PC-9 (cell line): ENCODE measurements at regions not wholly inside any gene's neighbourhood (a gene's known extent, or its start where the extent isn't known, plus 50 kb on each side); places are given as distances from the start of the nearest gene placed in this dataset.

Experiments
- BruUV-seq: library from RNA; stranded (reverse); fragments of 400-500 nt; replicated peaks from 2 replicates; lab custom pipeline; 2021; lab: Mats Ljungman, UMichigan
- CTCF ChIA-PET: fragments of 300-600 bp; sonication (Branson Sonifier 250); formaldehyde crosslinking; loops from one replicate; lab custom pipeline; 2022; ENCODE audit warnings: antibody characterized with exemption; lab: Charles Lee
- POLR2A ChIA-PET: fragments of 300-600 bp; sonication (Branson Sonifier 250); formaldehyde crosslinking; loops from one replicate; lab custom pipeline; 2022; ENCODE audit warnings: antibody characterized with exemption; ENCODE audit not compliant: unreplicated experiment; lab: Charles Lee
- DNase-seq, 2 experiments: peaks; one replicate each; pipeline versions ENCODE4 v3.0.0 to v3.0.0-alpha.2; 2015 to 2022; ENCODE audit warnings: mixed read lengths in 1 of 2
- H2AFZ ChIP-seq: fragments of 200-600 bp; sonication (generic); 2 replicates; pipeline ENCODE4 v1.8.1; 2017; ENCODE audit warnings: antibody characterized with exemption
- H3F3A ChIP-seq: fragments of 200-600 bp; sonication (generic); 2 replicates; pipeline ENCODE4 v1.8.1; 2017; ENCODE audit warnings: antibody characterized with exemption, mild to moderate bottlenecking, low read depth; ENCODE audit not compliant: insufficient read depth
- H3K27ac ChIP-seq: fragments of 200-600 bp; sonication (generic); 2 replicates; pipeline ENCODE4 v1.6.1; 2016; ENCODE audit warnings: mixed run types
- H3K27me3 ChIP-seq: fragments of 200-600 bp; sonication (generic); 2 replicates; pipeline ENCODE4 v1.6.1; 2016; ENCODE audit warnings: low read depth, mixed run types; ENCODE audit not compliant: insufficient read depth
- H3K36me3 ChIP-seq: fragments of 200-600 bp; sonication (generic); 2 replicates; pipeline ENCODE4 v1.6.1; 2016; ENCODE audit warnings: low read depth, mixed run types
- H3K4me1 ChIP-seq: fragments of 200-600 bp; sonication (generic); replicated peaks from 2 replicates; pipeline ENCODE4 v1.6.1; 2016; ENCODE audit warnings: mixed run types; ENCODE audit not compliant: insufficient read depth
- H3K4me2 ChIP-seq: fragments of 200-600 bp; sonication (generic); 2 replicates; pipeline ENCODE4 v1.6.1; 2017; ENCODE audit warnings: mixed run types
- H3K4me3 ChIP-seq: fragments of 200-600 bp; sonication (generic); 2 replicates; pipeline ENCODE4 v1.6.1; 2016; ENCODE audit warnings: mixed run types
- H3K79me2 ChIP-seq: fragments of 200-600 bp; sonication (generic); 2 replicates; pipeline ENCODE4 v1.6.1; 2017; ENCODE audit warnings: low read depth, mixed run types
- H3K9me2 ChIP-seq: fragments of 200-600 bp; sonication (generic); 2 replicates; pipeline ENCODE4 v1.8.1; 2017; ENCODE audit warnings: mild to moderate bottlenecking; ENCODE audit not compliant: insufficient read depth
- H3K9me3 ChIP-seq: fragments of 200-600 bp; sonication (generic); 2 replicates; pipeline ENCODE4 v1.8.1; 2016; ENCODE audit warnings: low read depth; ENCODE audit not compliant: insufficient read depth
- H4K20me1 ChIP-seq: fragments of 200-600 bp; sonication (generic); 2 replicates; pipeline ENCODE4 v1.8.1; 2017; ENCODE audit not compliant: insufficient read depth
- CTCF ChIP-seq: fragments of 200-600 bp; sonication (generic); conservative IDR thresholded peaks from 2 replicates; pipeline ENCODE4 v1.6.1; 2017; ENCODE audit warnings: mixed run types, antibody characterized with exemption, mild to moderate bottlenecking, moderate library complexity
- EZH2 ChIP-seq: fragments of 200-600 bp; sonication (generic); IDR thresholded peaks from 2 replicates; pipeline ENCODE4 v1.8.0; 2017; ENCODE audit warnings: antibody characterized with exemption, low read depth
- intact Hi-C: fragments of 100-400 bp; cut with micrococcal nuclease; formaldehyde crosslinking; loops from one replicate; pipeline ENCODE4 v1.10.0; 2022; ENCODE audit not compliant: unreplicated experiment

GRCh38 chr1:83725735-83726360 is 273.1 kb downstream of the TTLL7 start:
- Histone ChIP-seq H4K20me1 (no peaks in the 10 kb centered on the region), H3K4me3 (no peak overlapping the region), H3K27ac (no peak overlapping the region), H3K79me2 (no peaks in the 10 kb centered on the region), H3K36me3 (no peaks in the 10 kb centered on the region), H3K4me2 (no peak overlapping the region), H3K9me3 (no peaks in the 10 kb centered on the region), H3K27me3 (no peaks in the 10 kb centered on the region), H3K4me1 (no peaks in the 10 kb centered on the region), H3K9me2 (peaks cover 4% of the 10 kb centered on the region; the same call in 1 of the 2 replicates), H2AFZ (peak overlapping the region; percentile 74), H3F3A (no peaks in the 10 kb centered on the region)
- TF ChIP-seq CTCF, result no peak
- TF ChIP-seq EZH2, result no peak
- intact Hi-C loops, result no loop called here
- ChIA-PET CTCF (no interaction called here), POLR2A (no interaction called here)
- no TSS peak for BruUV-seq
- no peak for DNase-seq

- Histone ChIP-seq H3K79me2 (no peaks in the 10 kb centered on the region), H3F3A (no peaks in the 10 kb centered on the region), H3K9me2 (no peaks in the 10 kb centered on the region), H3K9me3 (no peaks in the 10 kb centered on the region; the same call in 1 of the 2 replicates), H3K4me2 (no peak overlapping the region), H3K36me3 (no peaks in the 10 kb centered on the region), H4K20me1 (no peaks in the 10 kb centered on the region), H3K27ac (no peak overlapping the region), H3K4me1 (no peaks in the 10 kb centered on the region), H3K27me3 (no peaks in the 10 kb centered on the region), H3K4me3 (no peak overlapping the region), H2AFZ (no peak overlapping the region; the same call in 1 of the 2 replicates)
- ChIA-PET POLR2A (no interaction called here), CTCF (no interaction called here)
- intact Hi-C loops, result no loop called here
- BruUV-seq, result no TSS peak
- DNase-seq, result no peak
- TF ChIP-seq CTCF, result no peak
- no peak for TF ChIP-seq EZH2
These were observed 280.6 kb downstream of the TTLL7 start for GRCh38 chr1:83718338-83718737.

- no peaks in the 10 kb centered on the region; the same call in 1 of the 2 replicates for H3K9me3 ChIP-seq
- CTCF ChIA-PET, result no interaction called here
- intact Hi-C loops, result no loop called here
These were observed 281.1 kb downstream of the TTLL7 start for GRCh38 chr1:83717785-83718184.

More at GRCh38 chr1:83717785-83718184, 281.1 kb downstream of the TTLL7 start:
- H3F3A ChIP-seq, result no peaks in the 10 kb centered on the region
- H3K9me2 ChIP-seq, result no peaks in the 10 kb centered on the region
- BruUV-seq, result no TSS peak
- POLR2A ChIA-PET, result no interaction called here
- no peaks in the 10 kb centered on the region for H3K4me1 ChIP-seq
- no peaks in the 10 kb centered on the region for H3K36me3 ChIP-seq
- no peaks in the 10 kb centered on the region for H3K79me2 ChIP-seq
- H3K4me3 ChIP-seq, result no peak overlapping the region
- no peak overlapping the region for H3K27ac ChIP-seq
- H4K20me1 ChIP-seq, result no peaks in the 10 kb centered on the region
- TF ChIP-seq EZH2 (no peak), CTCF (no peak)
- H3K4me2 ChIP-seq, result no peak overlapping the region
- H2AFZ ChIP-seq, result no peak overlapping the region
- DNase-seq, result no peak
- H3K27me3 ChIP-seq, result no peaks in the 10 kb centered on the region
